GM21825 (cell line): ENCODE measurements at regions not wholly inside any gene's neighbourhood (a gene's known extent, or its start where the extent isn't known, plus 50 kb on each side); places are given as distances from the start of the nearest gene placed in this dataset.
"Not testable (repeated sequence)": the region's sequence is repeated elsewhere in the genome, so short reads cannot be mapped to it uniquely, and the experiment has no call there.

Experiments
- ATAC-seq: cut with Tn5 transposase; IDR thresholded peaks from one replicate; pipeline ENCODE4 v1.9.1; 2021; ENCODE audit warnings: mild to moderate bottlenecking, moderate library complexity; ENCODE audit not compliant: unreplicated experiment

DNA sequence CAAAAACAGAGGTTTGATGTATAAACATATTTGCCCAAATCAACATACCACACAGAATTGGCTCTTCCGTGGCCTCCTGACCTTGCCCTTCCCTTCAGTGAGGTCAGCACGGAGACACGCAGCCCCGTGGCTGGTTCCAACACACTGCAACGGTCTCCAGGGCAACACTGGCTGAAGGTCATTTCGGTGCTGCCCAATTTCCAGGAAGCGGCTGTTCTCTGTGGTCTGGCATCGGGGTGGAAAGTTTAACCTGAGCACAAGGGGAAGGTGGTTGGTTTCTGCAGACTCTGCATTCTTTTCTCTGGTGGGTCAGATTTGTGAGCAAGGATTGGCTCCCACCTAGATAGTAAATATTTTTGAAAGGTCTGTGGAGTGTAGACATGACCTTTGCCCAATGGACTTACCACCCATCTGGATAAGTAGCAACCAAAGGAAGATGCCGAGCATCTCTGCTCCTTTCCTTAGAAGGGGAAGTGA lies 177.6 kb upstream of the PHACTR1 start:
- no peak for ATAC-seq

DNA sequence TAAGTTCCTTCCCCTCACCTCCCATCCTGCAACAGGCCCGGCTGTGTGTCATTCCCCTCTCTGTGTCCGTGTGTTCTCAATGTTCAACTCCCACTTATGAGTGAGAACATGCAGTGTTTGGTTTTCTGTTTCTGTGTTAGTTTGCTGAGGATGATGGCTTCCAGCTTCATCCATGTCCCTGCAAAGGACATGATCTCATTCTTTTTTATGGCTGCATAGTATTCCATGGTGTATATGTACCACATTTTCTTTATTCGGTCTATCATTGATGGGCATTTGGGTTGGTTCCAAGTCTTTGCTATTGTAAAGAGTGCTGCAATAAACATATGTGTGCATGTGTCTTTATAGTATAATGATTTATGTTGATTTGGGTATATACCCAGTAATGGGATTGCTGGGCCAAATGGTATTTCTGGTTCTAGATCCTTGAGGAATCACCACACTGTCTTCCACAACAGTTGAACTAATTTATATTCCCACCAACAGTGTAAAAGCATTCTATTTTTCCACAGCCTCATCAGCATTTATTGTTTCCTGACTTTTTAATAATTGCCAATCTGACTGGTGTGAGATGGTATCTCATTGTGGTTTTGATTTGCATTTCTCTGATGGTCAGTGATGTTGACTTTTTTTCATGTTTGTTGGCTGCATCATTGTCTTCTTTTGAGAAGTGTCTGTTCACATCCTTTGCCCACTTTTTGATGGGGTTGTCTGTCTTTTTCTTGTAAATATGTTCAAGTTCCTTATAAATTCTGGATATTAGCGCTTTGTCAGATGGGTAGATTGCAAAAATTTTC lies 174.1 kb upstream of the PHACTR1 start:
- not testable (repeated sequence) for ATAC-seq

DNA sequence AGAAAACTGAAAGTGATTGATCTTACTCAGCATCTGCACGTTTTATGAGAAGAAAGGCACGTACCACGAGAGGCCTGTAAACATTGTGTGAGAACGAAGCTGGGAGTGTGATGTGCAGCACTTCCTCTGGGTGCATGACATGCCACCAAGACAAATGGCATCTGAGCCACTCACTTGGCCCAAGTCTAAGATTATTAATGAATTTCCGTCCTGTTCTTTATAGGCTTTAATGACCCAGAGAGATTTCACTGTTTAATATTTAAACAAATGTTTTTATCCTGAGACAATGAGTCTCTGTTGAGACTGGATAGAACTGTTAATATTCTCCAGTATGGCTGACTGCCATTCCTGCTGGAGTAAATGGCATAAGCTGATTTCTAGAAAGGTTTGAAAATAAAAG lies 172.6 kb upstream of the PHACTR1 start:
- no peak for ATAC-seq

DNA sequence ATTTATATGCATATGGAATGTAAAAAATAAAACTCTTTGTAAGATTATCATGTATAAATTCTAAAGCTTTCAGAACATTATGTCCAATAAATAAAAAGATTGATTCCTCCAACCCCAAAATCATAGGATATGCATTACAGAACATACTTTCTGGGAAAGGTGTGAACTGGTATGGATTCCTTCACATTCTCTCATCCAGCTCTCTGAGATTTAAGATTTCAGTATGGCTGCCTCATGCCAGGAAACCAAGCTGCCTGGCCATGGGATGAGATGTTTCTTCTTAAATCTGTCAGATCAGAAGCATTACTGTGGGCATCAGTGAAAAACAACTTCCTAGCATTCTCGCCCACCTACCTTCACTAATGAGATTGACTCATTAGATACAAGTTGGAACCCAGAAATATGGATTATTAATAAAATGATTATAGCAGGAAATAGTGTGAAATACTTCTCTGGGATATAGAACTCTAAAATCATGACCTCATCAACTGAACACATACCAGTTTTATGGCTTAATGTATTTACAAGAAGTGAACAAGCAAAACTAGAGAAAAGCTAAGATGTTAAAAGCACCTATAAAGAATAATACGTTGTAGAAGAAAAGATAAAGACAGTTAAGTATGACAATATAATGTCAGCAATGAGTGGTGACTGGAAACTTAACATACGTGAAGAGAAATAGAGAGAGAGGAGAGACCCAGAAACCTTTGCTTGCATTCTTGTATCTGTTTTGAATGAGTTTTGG lies 171.6 kb upstream of the PHACTR1 start:
- no peak for ATAC-seq

DNA sequence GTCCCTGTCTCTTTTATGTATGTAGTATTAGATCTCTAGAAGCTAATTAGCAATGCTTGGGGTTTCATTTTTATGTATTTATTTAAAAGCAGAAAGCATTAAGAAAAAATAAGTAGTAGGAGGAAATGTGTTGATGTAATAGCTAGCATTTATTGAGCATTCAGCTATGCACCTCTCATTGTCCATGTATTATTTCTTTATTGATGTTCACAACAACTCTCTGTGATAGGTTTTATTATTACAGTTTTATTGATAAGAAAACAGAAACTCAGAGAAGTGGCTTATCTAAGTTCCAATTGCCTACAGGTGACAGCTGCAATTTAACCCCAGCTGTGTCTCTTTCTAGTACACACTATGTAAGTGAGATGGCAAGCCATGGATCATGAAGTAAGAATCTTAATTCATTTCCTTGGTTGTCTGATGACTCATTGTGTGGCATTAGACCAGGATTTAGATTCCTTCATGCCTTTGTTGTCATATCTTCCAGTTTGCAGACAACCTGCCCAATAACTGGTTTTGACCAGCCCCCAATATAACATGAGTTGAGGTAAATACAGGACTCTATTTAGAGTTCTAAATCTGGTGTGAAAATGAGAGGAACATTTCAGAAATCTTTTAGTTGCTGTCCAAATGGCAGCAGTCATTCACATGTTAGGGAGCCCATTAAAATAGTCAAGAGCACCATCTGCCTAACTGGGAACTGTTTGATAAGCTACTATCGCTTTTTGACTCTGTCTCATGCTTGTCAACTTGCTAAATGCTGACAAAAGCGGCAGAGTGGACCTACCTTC lies 170.8 kb upstream of the PHACTR1 start:
- ATAC-seq, result no peak

DNA sequence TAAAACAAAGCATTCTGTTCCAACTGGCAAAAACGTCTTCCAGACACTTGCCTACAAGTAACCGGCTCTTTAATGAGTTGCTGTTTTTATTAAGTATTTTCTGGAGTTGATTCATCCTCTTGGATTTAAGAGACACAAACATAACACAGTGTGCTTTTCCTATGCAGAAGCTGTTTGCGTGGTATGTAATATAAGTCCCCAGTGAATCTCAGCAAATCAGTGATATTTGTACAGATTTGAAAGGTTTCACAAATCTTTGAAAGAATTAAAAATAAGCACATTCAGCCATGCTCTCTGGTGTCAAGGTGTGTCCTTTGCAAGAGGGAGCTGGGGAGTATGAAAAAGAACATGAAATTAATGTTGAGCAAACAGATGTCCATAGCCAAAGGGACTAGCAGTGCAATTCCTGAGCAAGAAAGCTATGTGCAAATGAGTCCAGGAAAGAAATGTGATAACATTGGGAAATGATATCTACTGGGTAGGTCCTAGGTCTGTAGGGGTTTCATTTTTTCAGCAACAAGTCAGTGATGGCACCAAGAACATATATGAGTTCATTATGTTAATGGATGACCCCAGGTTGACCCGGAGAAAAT lies 170.1 kb upstream of the PHACTR1 start:
- no peak for ATAC-seq

DNA sequence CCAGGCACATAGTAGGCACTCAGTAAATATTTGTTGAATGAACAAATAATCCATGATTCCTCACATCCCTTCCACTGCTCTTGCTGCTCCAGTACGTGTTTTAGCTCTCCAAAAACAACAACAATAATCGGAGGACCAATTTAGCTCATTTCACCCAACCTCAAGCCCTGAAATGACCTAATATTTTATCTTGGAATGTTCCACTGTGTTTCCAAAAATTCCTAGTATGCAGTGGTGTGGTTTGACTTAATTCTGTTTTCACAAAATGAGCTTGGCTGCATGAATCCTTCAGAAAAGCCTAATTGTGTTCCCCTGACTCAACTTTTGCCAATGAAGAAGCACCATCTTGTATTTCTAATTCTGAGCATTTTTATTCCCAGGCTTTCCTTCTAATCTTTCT lies 168.0 kb upstream of the PHACTR1 start:
- ATAC-seq, result no peak

DNA sequence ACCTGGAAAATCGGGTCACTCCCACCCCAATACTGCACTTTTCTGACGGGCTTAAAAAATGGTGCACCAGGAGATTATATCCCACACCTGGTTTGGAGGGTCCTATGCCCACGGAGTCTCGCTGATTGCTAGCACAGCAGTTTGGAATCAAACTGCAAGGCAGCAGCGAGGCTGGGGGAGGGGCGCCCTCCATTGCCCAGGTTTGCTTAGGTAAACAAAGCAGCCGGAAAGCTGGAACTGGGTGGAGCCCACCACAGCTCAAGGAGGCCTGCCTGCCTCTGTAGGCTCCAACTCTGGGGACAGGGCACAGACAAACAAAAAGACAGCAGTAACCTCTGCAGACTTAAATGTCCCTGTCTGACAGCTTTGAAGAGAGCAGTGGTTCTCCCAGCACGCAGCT lies 167.1 kb upstream of the PHACTR1 start:
- not testable (repeated sequence) for ATAC-seq

DNA sequence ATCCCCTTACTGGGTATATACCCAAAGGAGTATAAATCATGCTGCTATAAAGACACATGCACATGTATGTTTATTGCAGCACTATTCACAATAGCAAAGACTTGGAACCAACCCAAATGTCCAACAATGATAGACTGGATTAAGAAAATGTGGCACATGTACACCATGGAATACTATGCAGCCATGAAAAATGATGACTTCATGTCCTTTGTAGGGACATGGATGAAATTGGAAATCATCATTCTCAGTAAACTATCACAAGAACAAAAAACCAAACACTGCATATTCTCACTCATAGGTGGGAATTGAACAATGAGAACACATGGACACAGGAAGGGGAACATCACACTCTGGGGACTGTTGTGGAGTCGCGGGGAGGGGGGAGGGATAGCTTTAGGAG lies 161.7 kb upstream of the PHACTR1 start:
- ATAC-seq, result not testable (repeated sequence)

DNA sequence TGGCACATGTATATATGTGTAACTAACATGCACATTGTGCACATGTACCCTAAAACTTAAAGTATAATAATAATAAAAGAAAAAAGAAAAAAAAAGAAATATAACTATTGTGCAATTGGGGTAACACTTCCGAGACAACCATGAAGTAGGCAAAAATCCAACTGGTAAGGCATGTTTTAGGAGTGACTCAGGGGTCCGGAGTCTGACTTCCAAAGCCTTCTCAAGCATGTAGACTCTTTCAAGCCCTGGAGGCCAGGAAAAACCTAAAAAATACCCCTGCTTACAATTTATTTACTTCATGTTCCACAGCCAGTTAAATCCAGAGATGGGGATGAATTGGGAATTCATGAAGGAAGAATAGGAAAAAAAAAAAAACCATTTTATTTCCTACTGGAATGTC lies 161.3 kb upstream of the PHACTR1 start:
- ATAC-seq, result no peak

DNA sequence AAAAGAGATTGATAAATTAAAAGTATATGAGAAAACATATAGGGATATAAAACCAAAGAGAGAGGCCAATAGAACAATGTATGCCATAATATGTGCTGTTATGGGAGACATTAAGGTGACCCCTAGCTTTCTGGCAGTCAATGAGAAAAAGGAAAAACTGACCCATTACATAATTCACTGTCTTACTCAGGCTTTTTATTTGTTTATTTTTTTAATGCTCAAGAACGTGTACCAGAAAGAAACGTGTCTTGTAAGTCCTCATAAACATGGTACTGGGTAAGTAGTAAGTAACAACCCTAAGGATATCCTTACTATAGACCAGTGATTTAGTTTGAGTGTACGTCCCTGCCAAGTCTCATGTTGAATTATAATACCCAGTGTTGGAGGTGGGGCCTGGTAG lies 160.8 kb upstream of the PHACTR1 start:
- ATAC-seq, result no peak

DNA sequence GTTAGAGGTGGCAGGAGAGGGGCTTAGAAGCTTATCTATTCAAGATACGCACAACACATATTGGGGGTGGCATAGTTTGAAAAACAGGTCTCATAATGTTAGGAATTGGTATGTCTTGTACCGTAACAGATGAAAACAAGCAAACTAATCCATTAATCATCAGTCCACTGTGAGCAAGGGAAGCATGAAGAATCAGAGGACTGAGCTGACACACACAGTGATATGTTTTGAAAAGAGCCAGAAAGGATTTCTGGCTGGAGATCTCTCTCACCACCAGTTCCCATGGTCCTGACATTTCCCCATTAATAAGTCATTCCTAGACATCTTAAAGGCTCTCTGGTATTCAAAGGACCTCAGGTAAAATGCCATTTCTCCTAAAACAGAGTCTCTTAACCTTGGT lies 158.8 kb upstream of the PHACTR1 start:
- ATAC-seq, result no peak

DNA sequence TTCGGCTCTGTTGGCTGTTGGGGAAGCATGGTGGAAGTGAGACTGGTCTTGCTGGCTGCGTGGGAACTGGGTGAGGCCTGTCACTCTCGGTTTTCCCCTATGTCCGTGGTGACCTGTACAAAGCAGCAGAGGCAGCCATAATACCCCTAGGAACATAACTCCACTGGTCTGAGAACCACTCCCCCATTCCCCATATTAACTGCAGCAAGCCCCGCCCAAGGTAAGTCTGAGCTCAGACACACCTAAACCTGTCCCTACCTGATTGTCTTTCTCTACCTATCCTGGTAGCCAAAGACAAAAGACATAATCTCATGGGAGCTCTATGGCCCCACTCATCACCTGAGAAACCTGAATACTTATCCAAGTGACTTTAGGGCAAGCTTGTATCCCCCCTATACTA lies 156.3 kb upstream of the PHACTR1 start:
- ATAC-seq, result no peak

DNA sequence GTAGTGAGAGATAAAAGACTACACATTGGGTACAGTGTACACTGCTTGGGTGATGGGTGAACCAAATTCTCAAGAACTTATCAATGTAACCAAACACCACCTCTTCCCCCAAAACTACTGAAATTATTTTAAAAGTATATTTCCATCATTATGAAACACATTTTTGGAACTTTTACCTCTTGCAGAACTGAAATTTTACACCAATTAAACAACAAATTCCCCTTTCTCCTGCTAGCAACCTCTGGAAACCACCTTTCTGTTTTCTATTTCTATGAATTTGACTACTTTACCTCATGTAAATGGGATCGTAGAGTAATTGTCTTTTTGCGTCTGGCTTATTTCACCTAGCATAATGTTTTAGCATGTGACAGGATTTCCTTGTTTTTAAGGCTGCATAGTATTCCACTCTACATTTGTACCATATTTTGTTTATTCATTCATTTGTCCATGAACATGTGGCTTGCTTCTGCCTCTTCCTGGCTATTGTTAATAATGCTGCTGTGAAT lies 149.9 kb upstream of the PHACTR1 start:
- no peak for ATAC-seq

DNA sequence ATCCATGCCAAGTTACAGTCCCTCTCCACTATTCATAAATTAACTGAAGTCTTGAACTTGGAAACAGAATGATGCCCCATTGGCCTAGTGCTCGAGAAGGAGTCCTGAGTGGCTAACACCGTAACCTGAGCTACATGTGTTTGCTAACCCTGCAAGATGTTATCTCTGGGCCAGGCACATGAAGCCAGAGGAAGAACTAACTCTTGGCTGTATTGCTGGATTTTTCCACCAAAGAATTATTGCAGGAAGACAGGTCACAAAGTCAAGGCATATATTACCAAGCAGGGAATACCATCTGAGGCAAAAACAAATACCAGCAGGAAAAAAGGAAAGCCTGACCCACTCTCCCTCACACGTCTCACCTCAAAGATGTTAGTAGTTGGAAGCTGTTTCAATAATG lies 148.9 kb upstream of the PHACTR1 start:
- no peak for ATAC-seq

DNA sequence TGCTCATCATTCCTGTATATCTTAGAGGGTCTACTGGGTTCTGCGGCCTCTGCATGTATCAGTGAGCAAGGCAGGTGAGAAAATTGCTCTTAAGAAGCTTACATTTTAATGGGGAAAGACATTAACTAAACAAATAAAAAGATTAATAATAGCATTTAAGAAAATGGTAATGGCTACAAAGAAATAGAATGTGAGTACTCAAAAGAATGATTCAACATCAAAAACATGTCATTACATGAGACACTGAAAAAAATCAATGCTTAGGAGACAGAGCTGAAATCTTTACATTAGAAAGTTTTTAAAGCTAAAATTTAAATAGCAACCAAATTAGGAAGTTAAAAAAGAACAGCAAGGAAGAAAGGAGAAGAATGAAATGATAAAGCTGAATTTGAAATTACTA lies 146.9 kb upstream of the PHACTR1 start:
- no peak for ATAC-seq

DNA sequence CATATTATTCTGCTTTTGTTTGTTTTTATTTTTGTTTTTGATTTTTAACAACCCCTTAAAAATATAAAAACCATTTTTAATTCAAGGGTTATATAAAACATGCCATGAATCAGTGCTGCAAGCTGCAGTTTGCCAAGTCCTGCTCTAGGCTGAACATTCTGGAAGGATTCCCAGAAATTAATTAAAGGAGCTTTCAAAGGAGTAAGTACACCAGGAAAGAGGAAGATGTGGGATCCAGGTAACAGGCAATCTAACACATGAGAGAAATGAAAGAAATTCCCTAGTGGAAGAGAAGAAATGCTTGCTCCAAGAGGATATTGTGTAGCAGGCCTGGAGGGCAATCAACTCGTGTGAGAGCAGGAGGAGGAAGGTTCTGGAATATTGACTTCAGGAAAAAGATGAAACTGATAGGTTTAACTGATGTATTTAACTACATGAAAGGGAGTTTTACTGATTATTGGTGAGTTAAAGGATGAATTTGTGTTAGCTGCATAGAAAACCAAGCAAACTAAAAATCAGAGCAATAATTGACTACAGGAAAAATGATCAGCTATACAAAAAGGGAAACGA lies 146.0 kb upstream of the PHACTR1 start:
- no peak for ATAC-seq

DNA sequence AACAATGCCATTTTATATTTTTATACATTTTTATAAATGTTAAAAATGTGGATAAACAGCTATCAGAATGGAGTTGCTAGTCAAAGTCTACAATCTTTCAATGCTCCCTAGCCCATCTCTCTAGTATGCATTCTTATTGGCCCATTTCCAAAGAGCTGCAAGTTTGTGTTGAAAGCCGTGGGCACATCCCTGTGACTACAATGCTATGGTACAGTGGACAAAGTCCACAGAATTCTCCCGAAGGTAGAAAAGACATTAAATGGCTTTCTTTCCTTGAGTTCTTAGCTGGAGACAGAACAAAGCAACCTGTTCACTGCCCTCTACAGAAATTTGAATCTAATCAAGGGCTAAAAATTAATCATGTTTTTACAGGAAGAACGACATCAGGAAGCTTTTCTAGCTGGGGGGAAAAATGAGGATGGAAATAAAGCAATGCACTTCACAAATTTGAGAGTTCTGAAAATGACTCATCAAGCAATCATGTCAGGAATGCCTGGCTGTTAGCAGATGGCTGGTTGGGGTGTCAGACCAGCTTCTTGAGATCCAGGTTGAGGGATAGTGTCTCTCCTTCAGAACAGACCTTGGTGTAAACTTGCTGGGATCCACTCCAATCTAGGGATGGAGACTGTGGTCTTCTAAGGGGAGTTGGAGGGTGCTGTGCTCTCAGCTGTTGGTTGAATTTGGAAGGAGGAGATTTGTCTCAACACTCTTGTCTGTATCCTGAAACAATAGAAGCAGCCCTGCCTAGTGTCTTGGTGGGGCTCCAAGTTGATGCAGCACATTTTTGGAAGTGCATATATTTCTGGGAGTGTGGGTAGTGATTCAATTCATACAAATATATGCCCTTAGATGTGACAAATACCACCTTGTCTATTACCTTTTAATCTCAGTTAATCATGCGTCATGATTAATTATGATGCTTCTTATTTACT lies 143.4 kb upstream of the PHACTR1 start:
- ATAC-seq, result no peak

DNA sequence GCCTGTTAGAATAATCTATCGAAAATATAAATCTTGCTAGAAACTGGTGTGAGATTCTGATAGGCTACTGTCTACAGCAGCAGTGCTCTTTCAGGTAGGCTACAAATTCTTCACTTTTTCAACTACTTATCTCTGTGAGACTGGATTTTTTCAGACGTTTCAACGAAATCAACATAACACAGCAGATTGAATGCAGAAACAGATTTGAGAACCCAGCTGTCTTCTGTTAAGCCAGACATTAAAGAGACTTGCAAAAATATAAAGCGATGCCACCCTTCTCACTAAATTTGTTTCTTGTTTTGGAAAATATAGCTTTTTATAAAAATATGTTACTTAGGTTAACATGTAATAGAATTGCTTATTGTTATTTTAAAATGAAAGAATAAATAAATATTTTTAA lies 140.6 kb upstream of the PHACTR1 start:
- no peak for ATAC-seq

DNA sequence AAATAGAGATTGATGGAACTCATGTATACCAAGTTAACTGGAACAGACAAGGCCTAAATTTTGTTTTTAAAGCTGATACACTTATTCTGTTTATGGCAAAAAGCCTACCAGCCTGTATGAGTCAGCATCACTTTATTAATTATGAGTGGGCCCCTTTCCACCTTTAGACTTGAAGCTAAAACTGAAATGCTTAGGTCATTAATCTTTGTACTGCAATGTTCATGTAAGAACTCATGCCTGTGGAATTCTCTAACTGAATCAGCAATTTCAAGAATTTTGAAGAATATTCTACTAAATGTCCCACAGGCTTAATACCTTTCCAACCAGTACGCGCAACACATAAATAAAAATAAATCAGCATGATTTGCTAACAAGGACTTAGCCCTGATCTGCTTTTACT lies 140.2 kb upstream of the PHACTR1 start:
- no peak for ATAC-seq
